ENCODE measurements at regions not wholly inside any gene's neighbourhood (a gene's known extent, or its start where the extent isn't known, plus 50 kb on each side); places are given as distances from the start of the nearest gene placed in this dataset.

- Histone ChIP-seq H2AFZ (ENCODE audit: low read length) (no peak overlapping the region), H3K9me3 (ENCODE audit: low read length) (no peaks in the 10 kb centered on the region), H4K20me1 (ENCODE audit: low read length) (no peaks in the 10 kb centered on the region), H3K4me3 (ENCODE audit: low read length) (no peak overlapping the region), H3K27ac (ENCODE audit: low read length) (no peak overlapping the region), H3K9me2 (replicated peaks; ENCODE audit: low read length) (no peaks in the 10 kb centered on the region), H3K27me3 (ENCODE audit: low read length) (peaks cover 88% of the 10 kb centered on the region), H3K79me2 (ENCODE audit: low read length) (no peaks in the 10 kb centered on the region), H3F3A (ENCODE audit: low read length, unreplicated experiment) (no peaks in the 10 kb centered on the region), H3K4me2 (ENCODE audit: low read length) (no peak overlapping the region), H3K4me1 (ENCODE audit: insufficient read depth, low read length) (no peaks in the 10 kb centered on the region), H3K36me3 (ENCODE audit: low read depth, low read length) (no peaks in the 10 kb centered on the region), H3K9ac (ENCODE audit: low read length) (no peak overlapping the region)
- BruUV-seq (replicated peaks): no TSS peak
- no peak for TF ChIP-seq EZH2 (IDR thresholded peaks at IDR 0.05; ENCODE audit: low read length, unreplicated experiment)
- TF ChIP-seq EZH2phosphoT487 (IDR thresholded peaks at IDR 0.05; ENCODE audit: borderline replicate concordance, low read length): no peak
- no peak for TF ChIP-seq CTCF (conservative IDR thresholded peaks at IDR 0.05; ENCODE audit: low read depth, low read length)
- CTCF ChIA-PET: no interaction called here
- POLR2A ChIA-PET (ENCODE audit: unreplicated experiment): no interaction called here
- intact Hi-C loops (cut with micrococcal nuclease): no loop called here
- DNase-seq (no peak), ATAC-seq (no peak)
Measured at GRCh38 chr5:2658881-2659470, 92.5 kb downstream of the IRX2 start.

- Histone ChIP-seq H3K27me3 (ENCODE audit: low read length) (peaks cover 88% of the 10 kb centered on the region), H3K4me1 (ENCODE audit: insufficient read depth, low read length) (no peaks in the 10 kb centered on the region), H3K4me3 (ENCODE audit: low read length) (no peak overlapping the region), H3K9me3 (ENCODE audit: low read length) (no peaks in the 10 kb centered on the region), H3K4me2 (ENCODE audit: low read length) (no peak overlapping the region), H4K20me1 (ENCODE audit: low read length) (no peaks in the 10 kb centered on the region), H3K36me3 (ENCODE audit: low read depth, low read length) (no peaks in the 10 kb centered on the region), H3K79me2 (ENCODE audit: low read length) (no peaks in the 10 kb centered on the region), H3K9ac (ENCODE audit: low read length) (no peak overlapping the region), H3K9me2 (replicated peaks; ENCODE audit: low read length) (no peaks in the 10 kb centered on the region), H2AFZ (ENCODE audit: low read length) (no peak overlapping the region), H3F3A (ENCODE audit: low read length, unreplicated experiment) (no peaks in the 10 kb centered on the region), H3K27ac (ENCODE audit: low read length) (no peak overlapping the region)
- CTCF ChIA-PET: no interaction called here
- DNase-seq (no peak), ATAC-seq (no peak)
- TF ChIP-seq CTCF (conservative IDR thresholded peaks at IDR 0.05; ENCODE audit: low read depth, low read length) (no peak), EZH2phosphoT487 (IDR thresholded peaks at IDR 0.05; ENCODE audit: borderline replicate concordance, low read length) (no peak), EZH2 (IDR thresholded peaks at IDR 0.05; ENCODE audit: low read length, unreplicated experiment) (no peak)
- no TSS peak for BruUV-seq (replicated peaks)
- intact Hi-C loops (cut with micrococcal nuclease): no loop called here
- POLR2A ChIA-PET (ENCODE audit: unreplicated experiment): no interaction called here
Measured at GRCh38 chr5:2658447-2658846, 93.0 kb downstream of the IRX2 start.

DNA sequence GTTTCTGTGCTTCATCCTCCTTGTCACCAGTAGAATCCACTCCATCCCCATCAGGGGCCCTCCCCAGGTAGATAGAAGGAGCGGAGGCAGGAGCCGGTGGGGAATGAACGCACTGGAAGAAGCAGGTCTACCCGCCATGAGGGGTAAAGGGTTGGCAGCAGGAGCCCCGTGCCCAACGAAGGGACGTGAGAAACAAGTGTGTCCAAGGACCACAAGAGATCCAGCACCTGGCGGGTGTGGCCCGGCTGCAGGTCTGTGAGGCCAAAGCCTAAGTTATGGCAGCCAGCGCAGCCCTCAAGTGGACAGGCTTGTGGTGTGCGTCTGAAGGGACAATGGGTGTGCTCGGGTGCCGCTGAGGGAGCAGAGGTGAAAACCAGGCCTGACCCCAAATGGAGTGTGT lies 94.3 kb downstream of the IRX2 start:
- POLR2A ChIA-PET (ENCODE audit: unreplicated experiment): no interaction called here
- Histone ChIP-seq H3K79me2 (ENCODE audit: low read length) (no peaks in the 10 kb centered on the region), H3K9me2 (replicated peaks; ENCODE audit: low read length) (no peaks in the 10 kb centered on the region), H3K4me1 (ENCODE audit: insufficient read depth, low read length) (no peaks in the 10 kb centered on the region), H3K9ac (ENCODE audit: low read length) (no peak overlapping the region), H4K20me1 (ENCODE audit: low read length) (no peaks in the 10 kb centered on the region), H3K36me3 (ENCODE audit: low read depth, low read length) (no peaks in the 10 kb centered on the region), H3K27me3 (ENCODE audit: low read length) (peaks cover 81% of the 10 kb centered on the region), H3K4me2 (ENCODE audit: low read length) (no peak overlapping the region), H2AFZ (ENCODE audit: low read length) (no peak overlapping the region), H3K9me3 (ENCODE audit: low read length) (no peaks in the 10 kb centered on the region), H3F3A (ENCODE audit: low read length, unreplicated experiment) (no peaks in the 10 kb centered on the region), H3K4me3 (ENCODE audit: low read length) (no peak overlapping the region), H3K27ac (ENCODE audit: low read length) (no peak overlapping the region)
- CTCF ChIA-PET: no interaction called here
- TF ChIP-seq EZH2phosphoT487 (IDR thresholded peaks at IDR 0.05; ENCODE audit: borderline replicate concordance, low read length): no peak
- no peak for TF ChIP-seq EZH2 (IDR thresholded peaks at IDR 0.05; ENCODE audit: low read length, unreplicated experiment)
- no peak for TF ChIP-seq CTCF (conservative IDR thresholded peaks at IDR 0.05; ENCODE audit: low read depth, low read length)
- intact Hi-C loops (cut with micrococcal nuclease): no loop called here
- DNase-seq (no peak), ATAC-seq (no peak)
- no TSS peak for BruUV-seq (replicated peaks)
